CD4-positive, alpha-beta T cell (primary cell): ENCODE measurements at regions not wholly inside any gene's neighbourhood (a gene's known extent, or its start where the extent isn't known, plus 50 kb on each side); places are given as distances from the start of the nearest gene placed in this dataset.

Experiments used
- ATAC-seq: fragments of 200-7000 bp; cut with Tn5 transposase; one replicate; pipeline ENCODE4 v1.10.0; 2022; ENCODE audit warnings: mild to moderate bottlenecking; ENCODE audit not compliant: poor library complexity
- CTCF ChIA-PET: fragments of 350-600 bp; sonication (Branson Sonifier 250); formaldehyde crosslinking; loops from one replicate; lab custom pipeline; 2021; ENCODE audit warnings: antibody characterized with exemption, inconsistent platforms; lab: Charles Lee
- POLR2A ChIA-PET: fragments of 350-600 bp; sonication (Branson Sonifier 250); formaldehyde crosslinking; loops from one replicate; lab custom pipeline; 2021; ENCODE audit warnings: antibody characterized with exemption, inconsistent platforms; lab: Charles Lee
- DNase-seq, 14 experiments: peaks; one replicate each; pipeline ENCODE4 v3.0.0-alpha.2; 2013 to 2020; ENCODE audit warnings: mixed read lengths in 2 of 14
- H3K27ac ChIP-seq, 2 donors: one replicate each; pipeline versions ENCODE4 v1.5.1 to v1.7.0; 2013; ENCODE audit warnings: low read length in 2 of 2, low read depth in 1 of 2, mild to moderate bottlenecking in 1 of 2
- H3K27me3 ChIP-seq, 2 experiments: 1 replicate in 1 of 2; 2 replicates in 1 of 2; pipeline versions ENCODE4 v1.6.1 to v1.7.0; 2013; ENCODE audit warnings: low read length in 2 of 2, control low read depth in 1 of 2, mild to moderate bottlenecking in 1 of 2, moderate library complexity in 1 of 2; ENCODE audit not compliant: insufficient read depth in 2 of 2, control insufficient read depth in 1 of 2
- H3K36me3 ChIP-seq: one replicate; pipeline ENCODE4 v1.6.1; 2013; ENCODE audit warnings: low read length, control low read depth; ENCODE audit not compliant: insufficient read depth
- H3K4me1 ChIP-seq: one replicate; pipeline ENCODE4 v1.6.1; 2013; ENCODE audit warnings: low read length, control low read depth; ENCODE audit not compliant: insufficient read depth
- H3K4me3 ChIP-seq: one replicate; pipeline ENCODE4 v1.5.1; 2013; ENCODE audit warnings: mild to moderate bottlenecking, low read length, moderate library complexity
- H3K9me3 ChIP-seq, 2 experiments: 1 replicate in 1 of 2; 2 replicates in 1 of 2; pipeline versions ENCODE4 v1.6.1 to v1.7.0; 2013; ENCODE audit warnings: low read length in 2 of 2, mild to moderate bottlenecking in 2 of 2, control low read depth in 1 of 2, moderate library complexity in 1 of 2; ENCODE audit not compliant: control insufficient read depth in 1 of 2, insufficient read depth in 1 of 2
- H3K27ac Mint-ChIP-seq: one replicate; pipeline ENCODE4 v1.8.0; 2020; ENCODE audit warnings: mixed read lengths
- H3K27me3 Mint-ChIP-seq: one replicate; pipeline ENCODE4 v1.8.0; 2021; ENCODE audit warnings: mixed read lengths
- H3K36me3 Mint-ChIP-seq: one replicate; pipeline ENCODE4 v1.8.0; 2021; ENCODE audit warnings: low read depth, mixed read lengths
- H3K4me1 Mint-ChIP-seq: one replicate; pipeline ENCODE4 v1.8.0; 2021; ENCODE audit warnings: low read depth, mixed read lengths
- H3K4me3 Mint-ChIP-seq: one replicate; pipeline ENCODE4 v1.8.0; 2020; ENCODE audit warnings: mild to moderate bottlenecking, mixed read lengths
- H3K9me3 Mint-ChIP-seq: one replicate; pipeline ENCODE4 v1.8.0; 2020; ENCODE audit warnings: mixed read lengths
- CTCF ChIP-seq: fragments of 200-600 bp; IDR thresholded peaks from one replicate; pipeline ENCODE4 v1.8.0; 2022; ENCODE audit warnings: antibody characterized with exemption, mild to moderate bottlenecking
- intact Hi-C, 2 experiments: fragments of 100-400 bp; cut with DNase I in 1 of 2; cut with micrococcal nuclease in 1 of 2; formaldehyde crosslinking; loops; one replicate each; pipeline versions ENCODE4 v1.15.1 to v1.9.0; 2023 to 2025; cut with DNase I, micrococcal nuclease

GRCh38 chr18:60861575-60861974 lies 471.7 kb upstream of the CDH20 start:
- Mint-ChIP-seq H3K36me3 (no peaks in the 10 kb centered on the region), H3K4me1 (no peaks in the 10 kb centered on the region), H3K4me3 (no peak overlapping the region), H3K9me3 (peaks cover 15% of the 10 kb centered on the region), H3K27ac (no peak overlapping the region), H3K27me3 (no peaks in the 10 kb centered on the region)
- no peak overlapping the region for H3K4me3 ChIP-seq
- POLR2A ChIA-PET, result no interaction called here
- CTCF ChIA-PET, result no interaction called here
- H3K27ac ChIP-seq, result no peak overlapping the region
- no peaks in the 10 kb centered on the region for H3K36me3 ChIP-seq
- intact Hi-C loops, result no loop called here
- TF ChIP-seq CTCF, result no peak
- H3K9me3 ChIP-seq, result no peaks in the 10 kb centered on the region
- DNase-seq (no peak), ATAC-seq (no peak)
- no peaks in the 10 kb centered on the region for H3K27me3 ChIP-seq
- no peaks in the 10 kb centered on the region for H3K4me1 ChIP-seq

- peaks cover 15% of the 10 kb centered on the region for H3K9me3 Mint-ChIP-seq
- DNase-seq (no peak), ATAC-seq (no peak)
- Histone ChIP-seq H3K4me3 (no peak overlapping the region), H3K27ac (no peak overlapping the region), H3K4me1 (no peaks in the 10 kb centered on the region), H3K9me3 (no peaks in the 10 kb centered on the region), H3K36me3 (no peaks in the 10 kb centered on the region), H3K27me3 (no peaks in the 10 kb centered on the region)
- ChIA-PET POLR2A (no interaction called here), CTCF (no interaction called here)
- H3K27me3 Mint-ChIP-seq, result no peaks in the 10 kb centered on the region
- no peaks in the 10 kb centered on the region for H3K4me1 Mint-ChIP-seq
- TF ChIP-seq CTCF, result no peak
- no peaks in the 10 kb centered on the region for H3K36me3 Mint-ChIP-seq
- intact Hi-C loops, result no loop called here
- no peak overlapping the region for H3K27ac Mint-ChIP-seq
- H3K4me3 Mint-ChIP-seq, result no peak overlapping the region
Measured at GRCh38 chr18:60862988-60863387, 470.2 kb upstream of the CDH20 start.

- H3K27me3 ChIP-seq, result no peaks in the 10 kb centered on the region
- DNase-seq (no peak), ATAC-seq (no peak)
- peaks cover 0 to 3% of the 10 kb centered on the region in 2 experiments for H3K9me3 ChIP-seq
- H3K4me3 ChIP-seq, result no peak overlapping the region
- Mint-ChIP-seq H3K4me3 (no peak overlapping the region), H3K36me3 (no peaks in the 10 kb centered on the region), H3K4me1 (no peaks in the 10 kb centered on the region), H3K27me3 (no peaks in the 10 kb centered on the region), H3K9me3 (peaks cover 6% of the 10 kb centered on the region), H3K27ac (no peak overlapping the region)
- no peaks in the 10 kb centered on the region for H3K36me3 ChIP-seq
- H3K27ac ChIP-seq, result no peak overlapping the region
- intact Hi-C loops, result no loop called here
- TF ChIP-seq CTCF, result no peak
- ChIA-PET CTCF (no interaction called here), POLR2A (no interaction called here)
- H3K4me1 ChIP-seq, result no peaks in the 10 kb centered on the region
Measured at GRCh38 chr18:60865801-60866200, 467.4 kb upstream of the CDH20 start.
